ENCODE measurements at regions not wholly inside any gene's neighbourhood (a gene's known extent, or its start where the extent isn't known, plus 50 kb on each side); places are given as distances from the start of the nearest gene placed in this dataset.

- intact Hi-C loops (cut with micrococcal nuclease), result no loop called here
- H3K4me3 Mint-ChIP-seq, result no peak overlapping the region
- Histone ChIP-seq H3K4me3 (ENCODE audit: low read length) (no peak overlapping the region), H3K36me3 (ENCODE audit: control insufficient read depth in 2 of 3, insufficient read depth in 3 of 3, low read length in 3 of 3) (no peaks in the 10 kb centered on the region), H3K4me1 (ENCODE audit: control insufficient read depth in 2 of 2, insufficient read depth in 2 of 2, low read length in 2 of 2) (no peaks in the 10 kb centered on the region), H3K27ac (ENCODE audit: low read depth, low read length) (no peak overlapping the region), H3K27me3 (ENCODE audit: control insufficient read depth in 2 of 2, insufficient read depth in 2 of 2, low read length in 2 of 2) (no peaks in the 10 kb centered on the region), H3K9me3 (ENCODE audit: control insufficient read depth in 2 of 3, low read length in 3 of 3) (peaks cover 0 to 6% (median 0%) of the 10 kb centered on the region in 3 experiments)
- no peaks in the 10 kb centered on the region for H3K4me1 Mint-ChIP-seq
- POLR2A ChIA-PET, result no interaction called here
- peaks cover 0 to 17% (median 3%) of the 10 kb centered on the region in 11 donors for H3K9me3 Mint-ChIP-seq
- DNase-seq (no peak), ATAC-seq (no peak)
- no peaks in the 10 kb centered on the region for H3K36me3 Mint-ChIP-seq
- CTCF ChIA-PET, result no interaction called here
- H3K27me3 Mint-ChIP-seq, result no peaks in the 10 kb centered on the region
- H3K27ac Mint-ChIP-seq, result no peak overlapping the region
Observed at GRCh38 chr3:35562141-35562540, 77.2 kb upstream of the ARPP21 start.

DNA sequence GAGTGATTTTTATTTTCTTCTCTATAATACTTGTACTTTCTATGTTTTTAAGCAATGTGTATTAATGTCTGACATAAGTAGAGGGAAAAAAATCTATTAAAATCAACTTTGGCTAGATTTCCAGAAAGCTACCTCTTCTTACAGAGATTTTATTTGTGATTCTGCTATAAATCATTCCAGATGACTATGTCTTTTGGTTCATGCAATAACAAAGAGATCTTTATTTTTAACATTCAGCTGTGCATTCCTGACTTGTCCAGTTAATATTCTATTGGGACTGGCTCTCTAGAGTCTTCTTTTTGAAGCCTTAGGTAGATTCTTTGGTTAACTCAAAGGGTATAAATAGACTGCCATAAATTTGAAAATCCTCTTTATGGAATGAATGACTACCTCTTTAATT is 74.3 kb upstream of the ARPP21 start:
- H3K27ac ChIP-seq (ENCODE audit: low read depth, low read length), result no peak overlapping the region
- H3K4me1 ChIP-seq (ENCODE audit: control insufficient read depth in 2 of 2, insufficient read depth in 2 of 2, low read length in 2 of 2), result no peaks in the 10 kb centered on the region
- DNase-seq (no peak), ATAC-seq (no peak)
- H3K27me3 ChIP-seq (ENCODE audit: control insufficient read depth in 2 of 2, insufficient read depth in 2 of 2, low read length in 2 of 2), result no peaks in the 10 kb centered on the region
- H3K4me3 ChIP-seq (ENCODE audit: low read length), result no peak overlapping the region
- H3K4me1 Mint-ChIP-seq, result no peaks in the 10 kb centered on the region
- H3K36me3 ChIP-seq (ENCODE audit: control insufficient read depth in 2 of 3, insufficient read depth in 3 of 3, low read length in 3 of 3), result no peaks in the 10 kb centered on the region
- H3K27me3 Mint-ChIP-seq, result no peaks in the 10 kb centered on the region
- H3K36me3 Mint-ChIP-seq, result no peaks in the 10 kb centered on the region
- H3K9me3 ChIP-seq (ENCODE audit: control insufficient read depth in 2 of 3, low read length in 3 of 3), result no peaks in the 10 kb centered on the region
- H3K4me3 Mint-ChIP-seq, result no peak overlapping the region
- intact Hi-C loops (cut with micrococcal nuclease), result no loop called here
- H3K27ac Mint-ChIP-seq, result no peak overlapping the region
- CTCF ChIA-PET, result no interaction called here
- peaks cover 0 to 4% (median 0%) of the 10 kb centered on the region in 11 donors for H3K9me3 Mint-ChIP-seq
- POLR2A ChIA-PET, result no interaction called here

Measured in naive thymus-derived CD4-positive, alpha-beta T cell (primary cell).